Keratinocyte (primary cell): ENCODE measurements at regions not wholly inside any gene's neighbourhood (a gene's known extent, or its start where the extent isn't known, plus 50 kb on each side); places are given as distances from the start of the nearest gene placed in this dataset.

ENCODE experiments used
- CTCF ChIP-seq, 3 experiments: IDR thresholded peaks in 1 of 3; conservative IDR thresholded peaks in 1 of 3; optimal IDR thresholded peaks in 1 of 3; 2 replicates in 2 of 3; 3 replicates in 1 of 3; pipeline versions ENCODE3 to v1.5.1; 2011; ENCODE audit warnings: low read length in 3 of 3, mild to moderate bottlenecking in 3 of 3, moderate library complexity in 2 of 3, control low read depth in 1 of 3, inconsistent platforms in 1 of 3; ENCODE audit not compliant: insufficient read depth in 2 of 3; ENCODE audit errors: extremely low read depth in 1 of 3
- EZH2 ChIP-seq: IDR thresholded peaks from one replicate; pipeline ENCODE4 v1.6.1; 2012; ENCODE audit warnings: inconsistent platforms, mild to moderate bottlenecking, low read length, moderate library complexity

- TF ChIP-seq EZH2 (no peak), CTCF (optimal IDR thresholded peaks at IDR 0.05 in 1 of 3, IDR thresholded peaks at IDR 0.05 in 1 of 3, conservative IDR thresholded peaks at IDR 0.05 in 1 of 3; ENCODE audit: extremely low read depth in 1 of 3, insufficient read depth in 2 of 3, low read length in 3 of 3) (no peak)
Observed at GRCh38 chr12:92012691-92013090, 133.0 kb downstream of the BTG1 start.
